GM13977 (cell line): ENCODE measurements at regions not wholly inside any gene's neighbourhood (a gene's known extent, or its start where the extent isn't known, plus 50 kb on each side); places are given as distances from the start of the nearest gene placed in this dataset.
"Not testable (repeated sequence)": the region's sequence is repeated elsewhere in the genome, so short reads cannot be mapped to it uniquely, and the experiment has no call there.

ENCODE experiments used
- DNase-seq: peaks from one replicate; pipeline ENCODE4 v3.0.0; 2012; ENCODE audit warnings: low spot score
- CTCF ChIP-seq: IDR thresholded peaks from 2 replicates; pipeline ENCODE4 v1.5.1; 2012; ENCODE audit warnings: mild to moderate bottlenecking, control low read depth; ENCODE audit not compliant: insufficient read depth; ENCODE audit errors: extremely low read depth, missing control alignments
- in situ Hi-C: fragments of 300-500 bp; cut with MboI; formaldehyde crosslinking; loops from one replicate; pipeline ENCODE4 v1.12.0; 2022; ENCODE audit warnings: low sequenced_read_pairs, low pct_unique_long_range_greater_than_20kb, mixed read lengths, inconsistent platforms; ENCODE audit not compliant: unreplicated experiment

GRCh38 chr19:14328406-14328805 is 52.8 kb upstream of the ADGRE5 start:
- in situ Hi-C loops = no loop called here
- DNase-seq = no peak
- no peak for TF ChIP-seq CTCF

GRCh38 chr19:14327061-14327460 is 54.2 kb upstream of the ADGRE5 start:
- DNase-seq, in situ Hi-C loops: not testable (repeated sequence)

GRCh38 chr19:14325863-14326262 is 55.4 kb upstream of the ADGRE5 start:
- in situ Hi-C loops = no loop called here
- no peak for TF ChIP-seq CTCF
- DNase-seq = no peak

GRCh38 chr19:14325134-14325533 is 56.1 kb upstream of the ADGRE5 start:
- DNase-seq = no peak
- in situ Hi-C loops = no loop called here
- TF ChIP-seq CTCF = no peak

GRCh38 chr19:14322889-14323463 is 58.3 kb upstream of the ADGRE5 start:
- in situ Hi-C loops = no loop called here
- DNase-seq = no peak
- TF ChIP-seq CTCF = no peak

GRCh38 chr19:14320253-14320652 is 61.0 kb upstream of the ADGRE5 start:
- in situ Hi-C loops = no loop called here
- TF ChIP-seq CTCF = no peak
- no peak for DNase-seq

GRCh38 chr19:14319720-14320119 is 61.5 kb upstream of the ADGRE5 start:
- in situ Hi-C loops, DNase-seq: not testable (repeated sequence)

GRCh38 chr19:14318873-14319272 is 62.4 kb upstream of the ADGRE5 start:
- in situ Hi-C loops = no loop called here
- TF ChIP-seq CTCF = peak; percentile 59

More at GRCh38 chr19:14318873-14319272, 62.4 kb upstream of the ADGRE5 start:
- peak; percentile 76 for DNase-seq
